ENCODE measurements at regions not wholly inside any gene's neighbourhood (a gene's known extent, or its start where the extent isn't known, plus 50 kb on each side); places are given as distances from the start of the nearest gene placed in this dataset.

- Histone ChIP-seq H3K9ac (ENCODE audit: low read length) (no peak overlapping the region), H4K20me1 (ENCODE audit: insufficient read depth) (no peaks in the 10 kb centered on the region), H3K9me2 (ENCODE audit: insufficient read depth, low read length) (no peaks in the 10 kb centered on the region), H3K4me2 (ENCODE audit: low read length) (no peak overlapping the region), H3K36me3 (ENCODE audit: insufficient read depth, low read length) (no peaks in the 10 kb centered on the region), H3K27ac (ENCODE audit: low read length) (no peak overlapping the region), H3K79me2 (replicated peaks; ENCODE audit: insufficient read depth, low read length) (no peaks in the 10 kb centered on the region), H3K9me3 (ENCODE audit: low read length) (no peaks in the 10 kb centered on the region), H3K27me3 (ENCODE audit: insufficient read depth, low read depth, low read length) (no peaks in the 10 kb centered on the region), H3K4me3 (ENCODE audit: low read length) (no peak overlapping the region), H2AFZ (ENCODE audit: low read depth, low read length) (no peak overlapping the region), H3F3A (ENCODE audit: insufficient read depth, low read length, poor library complexity, severe bottlenecking) (no peaks in the 10 kb centered on the region)
- no peak for TF ChIP-seq EP300 (conservative IDR thresholded peaks at IDR 0.05; ENCODE audit: poor library complexity, severe bottlenecking)
Observed at GRCh38 chr1:228969953-228970800, 234.9 kb downstream of the RHOU start.

GRCh38 chr1:228972576-228972975, 237.3 kb downstream of the RHOU start:
- Histone ChIP-seq H3K4me3 (ENCODE audit: low read length) (no peak overlapping the region), H3K9ac (ENCODE audit: low read length) (no peak overlapping the region), H4K20me1 (ENCODE audit: insufficient read depth) (no peaks in the 10 kb centered on the region), H3F3A (ENCODE audit: insufficient read depth, low read length, poor library complexity, severe bottlenecking) (no peaks in the 10 kb centered on the region), H3K4me2 (ENCODE audit: low read length) (no peak overlapping the region), H3K79me2 (replicated peaks; ENCODE audit: insufficient read depth, low read length) (no peaks in the 10 kb centered on the region), H2AFZ (ENCODE audit: low read depth, low read length) (no peak overlapping the region), H3K9me2 (ENCODE audit: insufficient read depth, low read length) (no peaks in the 10 kb centered on the region), H3K27ac (ENCODE audit: low read length) (no peak overlapping the region), H3K36me3 (ENCODE audit: insufficient read depth, low read length) (no peaks in the 10 kb centered on the region), H3K27me3 (ENCODE audit: insufficient read depth, low read depth, low read length) (no peaks in the 10 kb centered on the region), H3K9me3 (ENCODE audit: low read length) (no peaks in the 10 kb centered on the region)
- no peak for TF ChIP-seq RAD21 (conservative IDR thresholded peaks at IDR 0.05)
- no peak for TF ChIP-seq CTCF (IDR thresholded peaks at IDR 0.05; ENCODE audit: poor library complexity, severe bottlenecking)

DNA sequence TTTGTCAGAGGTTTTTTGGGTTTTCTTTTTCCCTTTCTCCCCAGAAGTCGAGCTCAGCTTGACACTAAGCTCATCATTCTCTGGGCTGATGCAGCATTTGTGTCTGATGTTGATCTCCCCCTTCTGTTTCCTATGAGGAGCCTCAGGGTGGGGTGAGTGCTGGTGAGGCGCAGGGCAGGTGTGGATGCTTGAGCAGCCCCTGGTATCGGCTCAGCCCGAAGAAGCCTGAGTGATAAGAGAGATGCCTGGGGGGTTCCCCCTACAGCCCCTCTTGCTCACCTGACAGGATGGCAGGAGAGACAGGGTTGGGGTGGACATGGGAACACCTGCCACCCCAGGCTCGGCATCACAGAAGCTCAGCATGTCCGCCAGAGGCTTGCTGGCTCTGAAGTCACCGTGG, 239.0 kb downstream of the RHOU start:
- Histone ChIP-seq H3K9me3 (ENCODE audit: low read length) (no peaks in the 10 kb centered on the region), H3K9me2 (ENCODE audit: insufficient read depth, low read length) (no peaks in the 10 kb centered on the region), H4K20me1 (ENCODE audit: insufficient read depth) (no peaks in the 10 kb centered on the region), H3K27ac (ENCODE audit: low read length) (no peak overlapping the region), H3K79me2 (replicated peaks; ENCODE audit: insufficient read depth, low read length) (no peaks in the 10 kb centered on the region), H3F3A (ENCODE audit: insufficient read depth, low read length, poor library complexity, severe bottlenecking) (no peaks in the 10 kb centered on the region), H3K4me2 (ENCODE audit: low read length) (no peak overlapping the region), H3K27me3 (ENCODE audit: insufficient read depth, low read depth, low read length) (no peaks in the 10 kb centered on the region), H2AFZ (ENCODE audit: low read depth, low read length) (no peak overlapping the region), H3K4me3 (ENCODE audit: low read length) (peak overlapping the region; percentile 4), H3K36me3 (ENCODE audit: insufficient read depth, low read length) (no peaks in the 10 kb centered on the region), H3K9ac (ENCODE audit: low read length) (no peak overlapping the region)
- no peak for TF ChIP-seq CTCF (IDR thresholded peaks at IDR 0.05; ENCODE audit: poor library complexity, severe bottlenecking)
- TF ChIP-seq EP300 (conservative IDR thresholded peaks at IDR 0.05; ENCODE audit: poor library complexity, severe bottlenecking) = no peak
- TF ChIP-seq RAD21 (conservative IDR thresholded peaks at IDR 0.05) = no peak
